ENCODE measurements at regions not wholly inside any gene's neighbourhood (a gene's known extent, or its start where the extent isn't known, plus 50 kb on each side); places are given as distances from the start of the nearest gene placed in this dataset.

DNA sequence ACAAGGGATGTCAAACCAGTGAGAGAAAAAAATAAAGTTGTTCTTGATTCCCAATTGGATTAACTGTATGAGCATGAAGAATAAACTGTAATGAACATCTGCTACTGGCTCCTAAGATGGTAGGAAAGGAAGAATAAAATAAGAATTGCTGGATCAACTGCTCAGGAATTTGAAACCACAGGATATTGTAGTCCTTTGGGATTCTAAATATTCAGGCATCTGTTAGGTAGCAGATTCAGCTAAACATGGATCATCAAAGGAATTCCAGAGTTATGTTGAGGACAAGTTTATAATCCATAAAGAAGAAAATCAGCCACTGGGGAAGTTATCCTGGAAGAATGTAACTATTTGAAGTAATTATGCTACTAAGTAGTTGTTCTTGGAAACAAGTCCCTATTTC lies 65.8 kb downstream of the ISL1 start:
- H3K4me3 ChIP-seq (ENCODE audit: low read depth, low read length): no peak overlapping the region
- DNase-seq (ENCODE audit: low read depth): no peak
- TF ChIP-seq, protein P1, sequence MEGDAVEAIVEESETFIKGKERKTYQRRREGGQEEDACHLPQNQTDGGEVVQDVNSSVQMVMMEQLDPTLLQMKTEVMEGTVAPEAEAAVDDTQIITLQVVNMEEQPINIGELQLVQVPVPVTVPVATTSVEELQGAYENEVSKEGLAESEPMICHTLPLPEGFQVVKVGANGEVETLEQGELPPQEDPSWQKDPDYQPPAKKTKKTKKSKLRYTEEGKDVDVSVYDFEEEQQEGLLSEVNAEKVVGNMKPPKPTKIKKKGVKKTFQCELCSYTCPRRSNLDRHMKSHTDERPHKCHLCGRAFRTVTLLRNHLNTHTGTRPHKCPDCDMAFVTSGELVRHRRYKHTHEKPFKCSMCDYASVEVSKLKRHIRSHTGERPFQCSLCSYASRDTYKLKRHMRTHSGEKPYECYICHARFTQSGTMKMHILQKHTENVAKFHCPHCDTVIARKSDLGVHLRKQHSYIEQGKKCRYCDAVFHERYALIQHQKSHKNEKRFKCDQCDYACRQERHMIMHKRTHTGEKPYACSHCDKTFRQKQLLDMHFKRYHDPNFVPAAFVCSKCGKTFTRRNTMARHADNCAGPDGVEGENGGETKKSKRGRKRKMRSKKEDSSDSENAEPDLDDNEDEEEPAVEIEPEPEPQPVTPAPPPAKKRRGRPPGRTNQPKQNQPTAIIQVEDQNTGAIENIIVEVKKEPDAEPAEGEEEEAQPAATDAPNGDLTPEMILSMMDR (IDR thresholded peaks at IDR 0.05; ENCODE audit: insufficient read depth, low read depth, low read length, missing control alignments): no peak

DNA sequence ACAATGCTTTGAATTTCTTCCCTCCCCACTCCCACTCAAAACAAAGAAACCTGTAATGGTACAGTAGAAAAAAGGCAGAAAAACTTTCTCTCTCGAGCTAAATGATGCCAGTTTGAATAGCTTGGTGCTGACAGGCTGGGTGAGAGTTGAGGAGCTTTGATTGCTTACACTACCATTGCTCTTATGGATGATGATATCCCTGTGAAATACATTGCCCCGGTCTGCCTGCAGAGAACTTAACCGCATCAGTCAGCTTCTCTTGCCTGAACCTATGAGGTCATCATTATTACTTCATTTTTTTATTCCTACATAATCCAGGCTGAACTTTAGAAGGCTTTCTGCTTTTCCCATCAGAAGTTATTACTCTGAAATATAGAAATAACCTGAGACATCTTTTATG lies 69.3 kb downstream of the ISL1 start:
- TF ChIP-seq, protein P1 (IDR thresholded peaks at IDR 0.05; ENCODE audit: insufficient read depth, low read depth, low read length, missing control alignments): no peak
- DNase-seq (ENCODE audit: low read depth): no peak
- no peak overlapping the region for H3K4me3 ChIP-seq (ENCODE audit: low read depth, low read length)

DNA sequence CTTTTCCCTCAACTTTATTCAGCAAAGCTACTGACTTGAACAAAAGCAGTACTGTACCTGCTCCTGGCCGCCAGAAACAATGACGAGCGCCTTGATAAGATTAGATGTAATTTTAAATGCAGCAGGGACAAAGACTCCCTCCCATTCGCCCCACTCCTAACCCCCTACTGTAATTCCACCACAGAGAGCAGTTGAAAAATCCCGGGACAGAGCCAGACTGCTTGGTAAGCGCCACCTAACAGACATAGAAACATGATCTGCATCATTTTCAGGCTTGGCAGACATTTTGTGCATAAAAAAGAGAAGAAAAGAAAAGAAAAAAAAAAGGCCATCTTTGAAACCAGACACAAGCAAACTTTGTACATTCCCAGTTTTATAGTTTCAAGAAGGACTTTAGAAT lies 81.9 kb downstream of the ISL1 start:
- H3K4me3 ChIP-seq (ENCODE audit: low read depth, low read length): no peak overlapping the region
- TF ChIP-seq, protein P1 (IDR thresholded peaks at IDR 0.05; ENCODE audit: insufficient read depth, low read depth, low read length, missing control alignments): no peak
- no peak for DNase-seq (ENCODE audit: low read depth)

DNA sequence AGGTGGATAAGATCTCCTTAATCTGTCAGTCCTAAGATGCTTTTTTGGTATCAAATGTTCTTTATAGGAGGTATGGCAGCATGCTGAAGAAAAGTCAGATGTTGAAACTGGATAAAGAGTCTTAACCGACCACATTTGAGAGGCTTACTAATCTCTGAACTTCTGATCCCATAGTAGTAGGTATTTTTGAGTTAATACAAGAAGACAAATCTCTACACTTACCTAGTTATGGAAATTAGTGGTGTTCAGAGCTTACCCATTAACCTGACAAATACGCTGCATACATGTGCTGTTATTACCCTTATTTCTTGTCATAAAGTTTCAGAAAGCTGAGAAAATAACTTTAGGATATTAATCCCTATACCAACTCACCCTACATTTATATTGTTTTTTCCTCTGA lies 83.0 kb downstream of the ISL1 start:
- H3K4me3 ChIP-seq (ENCODE audit: low read depth, low read length): no peak overlapping the region
- TF ChIP-seq, protein P1 (IDR thresholded peaks at IDR 0.05; ENCODE audit: insufficient read depth, low read depth, low read length, missing control alignments): no peak
- no peak for DNase-seq (ENCODE audit: low read depth)

GRCh38 chr5:51468196-51468595 lies 84.9 kb downstream of the ISL1 start:
- H3K4me3 ChIP-seq (ENCODE audit: low read depth, low read length): no peak overlapping the region
- no peak for DNase-seq (ENCODE audit: low read depth)
- TF ChIP-seq, protein P1 (IDR thresholded peaks at IDR 0.05; ENCODE audit: insufficient read depth, low read depth, low read length, missing control alignments): no peak

DNA sequence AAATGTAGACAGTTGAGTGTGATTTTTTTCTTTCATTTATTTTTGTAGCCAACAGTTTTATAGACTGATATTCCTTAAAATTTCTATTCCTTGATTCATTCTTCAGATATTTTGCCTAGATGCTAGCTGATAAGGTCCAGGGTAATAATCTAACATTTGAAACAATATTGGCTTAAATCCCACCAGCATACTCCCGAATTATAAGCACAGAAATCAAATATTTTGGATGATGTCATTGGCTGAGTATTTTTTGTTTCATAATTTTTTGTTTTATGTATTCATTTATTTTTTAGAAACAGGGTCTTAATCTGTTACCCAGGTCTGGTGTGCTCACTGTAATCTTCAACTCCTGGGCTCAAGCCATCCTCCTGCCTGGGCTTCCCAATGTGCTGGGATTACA lies 88.4 kb downstream of the ISL1 start:
- TF ChIP-seq, protein P1 (IDR thresholded peaks at IDR 0.05; ENCODE audit: insufficient read depth, low read depth, low read length, missing control alignments): no peak
- no peak overlapping the region for H3K4me3 ChIP-seq (ENCODE audit: low read depth, low read length)
- no peak for DNase-seq (ENCODE audit: low read depth)

DNA sequence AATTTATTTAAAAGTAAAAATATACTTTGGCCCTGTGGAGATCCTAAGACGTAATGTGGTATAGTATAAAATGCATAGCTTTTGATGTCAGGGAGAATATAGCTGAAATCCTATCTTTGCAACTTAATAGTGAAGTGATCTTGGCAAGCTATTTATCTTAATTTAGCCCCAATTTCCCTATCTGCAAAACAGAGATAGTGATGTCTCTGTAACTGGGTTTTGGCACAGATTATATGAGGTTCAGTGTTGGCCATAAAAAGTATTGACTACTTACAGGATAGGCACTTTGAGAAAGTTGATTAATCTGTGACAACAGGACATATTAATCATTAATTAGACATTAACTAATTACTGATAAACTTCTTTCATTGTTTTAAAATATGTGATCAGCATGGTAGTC lies 89.2 kb downstream of the ISL1 start:
- H3K4me3 ChIP-seq (ENCODE audit: low read depth, low read length): no peak overlapping the region
- DNase-seq (ENCODE audit: low read depth): no peak
- TF ChIP-seq, protein P1 (IDR thresholded peaks at IDR 0.05; ENCODE audit: insufficient read depth, low read depth, low read length, missing control alignments): no peak

Data from GM12865 (cell line).